ENCODE measurements at regions not wholly inside any gene's neighbourhood (a gene's known extent, or its start where the extent isn't known, plus 50 kb on each side); places are given as distances from the start of the nearest gene placed in this dataset.

- TF ChIP-seq CTCF (IDR thresholded peaks at IDR 0.05): no peak
- no peak for TF ChIP-seq POLR2AphosphoS5 (IDR thresholded peaks at IDR 0.05; ENCODE audit: low read depth, low read length)
- TF ChIP-seq REST (IDR thresholded peaks at IDR 0.05; ENCODE audit: insufficient read depth in 1 of 2, low read depth in 2 of 2, low read length in 1 of 2): no peak
Observed at GRCh38 chr14:27372771-27373170, 774.9 kb upstream of the NOVA1 start.
